ENCODE measurements at regions not wholly inside any gene's neighbourhood (a gene's known extent, or its start where the extent isn't known, plus 50 kb on each side); places are given as distances from the start of the nearest gene placed in this dataset.

DNA sequence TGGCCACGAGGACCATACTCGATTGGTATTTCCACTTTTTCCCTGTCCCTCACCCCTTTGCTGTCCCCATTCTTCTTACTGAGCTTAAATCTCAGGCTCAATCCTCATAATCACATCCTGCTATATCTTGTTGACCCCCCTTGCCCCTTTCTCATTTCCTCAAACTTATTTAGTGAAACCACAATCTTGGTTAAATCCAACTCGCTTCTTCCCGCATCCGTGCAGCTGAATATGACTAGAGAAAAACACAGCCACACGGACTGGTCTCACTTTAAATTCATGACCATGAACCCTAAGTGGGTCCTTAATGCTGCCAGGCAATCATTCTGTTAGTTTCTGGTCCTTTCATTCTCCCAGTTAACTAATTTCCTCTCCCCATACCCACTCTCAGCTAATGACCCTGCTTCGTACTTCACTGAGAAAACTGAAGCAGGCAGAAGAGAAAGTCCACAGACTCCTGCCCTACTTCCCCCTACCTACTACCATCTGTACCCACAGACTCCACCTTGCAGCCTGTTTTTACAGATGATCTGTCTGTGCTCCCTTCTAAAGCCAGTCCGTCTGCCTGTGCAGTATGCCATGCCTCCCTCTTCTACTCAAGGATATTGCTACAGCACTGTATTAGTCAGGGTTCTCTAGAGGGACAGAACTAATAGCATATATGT lies 96.8 kb upstream of the LMO4 start:
- POLR2A ChIA-PET: no interaction called here
- Histone ChIP-seq H4K20me1 (ENCODE audit: control insufficient read depth, insufficient read depth, low read length, poor library complexity, severe bottlenecking) (no peaks in the 10 kb centered on the region), H3K36me3 (replicated peaks in 1 of 2; ENCODE audit: control extremely low read depth in 1 of 2, control insufficient read depth in 1 of 2, extremely low read depth in 1 of 2, insufficient read depth in 2 of 2, low read length in 1 of 2) (no peaks in the 10 kb centered on the region), H3K4me1 (ENCODE audit: control insufficient read depth in 2 of 2, insufficient read depth in 2 of 2, low read length in 2 of 2) (peaks cover 8 to 13% of the 10 kb centered on the region in 2 donors), H2AFZ (ENCODE audit: insufficient read depth, low read depth, low read length, poor library complexity, severe bottlenecking) (peak overlapping the region; percentile 51), H3K27me3 (replicated peaks in 1 of 4; ENCODE audit: control extremely low read depth in 1 of 4, control insufficient read depth in 3 of 4, insufficient read depth in 4 of 4, low read length in 3 of 4) (peaks cover 0 to 3% (median 0%) of the 10 kb centered on the region in 4 experiments), H3K4me2 (replicated peaks; ENCODE audit: low read depth, low read length, poor library complexity, severe bottlenecking) (peak overlapping the region; percentile 53), H3K9ac (ENCODE audit: low read length) (peak overlapping the region; percentile 51), H3K79me2 (ENCODE audit: control insufficient read depth, insufficient read depth, low read length) (no peaks in the 10 kb centered on the region), H3K27ac (ENCODE audit: low read length in 2 of 2) (peak overlapping the region in 1 of 2 donors; percentile 7), H3K4me3 (ENCODE audit: control extremely low read depth in 1 of 5, extremely low read depth in 1 of 5, insufficient read depth in 1 of 5, low read depth in 2 of 5, low read length in 4 of 5) (peak overlapping the region in 2 of 5 experiments; percentile 16 to 25), H3K9me3 (ENCODE audit: control extremely low read depth in 1 of 3, control insufficient read depth in 2 of 3, insufficient read depth in 1 of 3, low read length in 2 of 3) (no peaks in the 10 kb centered on the region)
- DNase-seq (peak; percentile 25), ATAC-seq (ENCODE audit: low read depth) (no peak)
- Mint-ChIP-seq H3K27me3 (peaks cover 9% of the 10 kb centered on the region), H3K4me3 (no peak overlapping the region), H3K27ac (no peak overlapping the region), H3K4me1 (no peaks in the 10 kb centered on the region), H3K9me3 (ENCODE audit: insufficient read depth) (no peaks in the 10 kb centered on the region)
- no peak for TF ChIP-seq EZH2 (IDR thresholded peaks at IDR 0.05; ENCODE audit: borderline replicate concordance, insufficient read depth, low read depth, low read length, poor library complexity, severe bottlenecking)
- TF ChIP-seq, protein P1, sequence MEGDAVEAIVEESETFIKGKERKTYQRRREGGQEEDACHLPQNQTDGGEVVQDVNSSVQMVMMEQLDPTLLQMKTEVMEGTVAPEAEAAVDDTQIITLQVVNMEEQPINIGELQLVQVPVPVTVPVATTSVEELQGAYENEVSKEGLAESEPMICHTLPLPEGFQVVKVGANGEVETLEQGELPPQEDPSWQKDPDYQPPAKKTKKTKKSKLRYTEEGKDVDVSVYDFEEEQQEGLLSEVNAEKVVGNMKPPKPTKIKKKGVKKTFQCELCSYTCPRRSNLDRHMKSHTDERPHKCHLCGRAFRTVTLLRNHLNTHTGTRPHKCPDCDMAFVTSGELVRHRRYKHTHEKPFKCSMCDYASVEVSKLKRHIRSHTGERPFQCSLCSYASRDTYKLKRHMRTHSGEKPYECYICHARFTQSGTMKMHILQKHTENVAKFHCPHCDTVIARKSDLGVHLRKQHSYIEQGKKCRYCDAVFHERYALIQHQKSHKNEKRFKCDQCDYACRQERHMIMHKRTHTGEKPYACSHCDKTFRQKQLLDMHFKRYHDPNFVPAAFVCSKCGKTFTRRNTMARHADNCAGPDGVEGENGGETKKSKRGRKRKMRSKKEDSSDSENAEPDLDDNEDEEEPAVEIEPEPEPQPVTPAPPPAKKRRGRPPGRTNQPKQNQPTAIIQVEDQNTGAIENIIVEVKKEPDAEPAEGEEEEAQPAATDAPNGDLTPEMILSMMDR (IDR thresholded peaks at IDR 0.05): no peak
- CTCF ChIA-PET: no interaction called here
- intact Hi-C loops (cut with micrococcal nuclease): no loop called here
- 18% methylated on average over 7 of the region's 8 CpGs for WGBS (ENCODE audit: insufficient coverage)

- peaks cover 0 to 3% (median 1%) of the 10 kb centered on the region in 4 experiments for H3K27me3 ChIP-seq (replicated peaks in 1 of 4; ENCODE audit: control extremely low read depth in 1 of 4, control insufficient read depth in 3 of 4, insufficient read depth in 4 of 4, low read length in 3 of 4)
- ATAC-seq (ENCODE audit: low read depth) (no peak), DNase-seq (no peak)
- intact Hi-C loops (cut with micrococcal nuclease): no loop called here
- H3K36me3 ChIP-seq (replicated peaks in 1 of 2; ENCODE audit: control extremely low read depth in 1 of 2, control insufficient read depth in 1 of 2, extremely low read depth in 1 of 2, insufficient read depth in 2 of 2, low read length in 1 of 2): no peaks in the 10 kb centered on the region
- no peaks in the 10 kb centered on the region for H3K9me3 ChIP-seq (ENCODE audit: control extremely low read depth in 1 of 3, control insufficient read depth in 2 of 3, insufficient read depth in 1 of 3, low read length in 2 of 3)
- H3K9ac ChIP-seq (ENCODE audit: low read length): no peak overlapping the region
- H3K4me2 ChIP-seq (replicated peaks; ENCODE audit: low read depth, low read length, poor library complexity, severe bottlenecking): no peak overlapping the region
- H3K4me1 ChIP-seq (ENCODE audit: control insufficient read depth in 2 of 2, insufficient read depth in 2 of 2, low read length in 2 of 2): peaks cover 6 to 11% of the 10 kb centered on the region in 2 donors
- ChIA-PET POLR2A (no interaction called here), CTCF (no interaction called here)
- H3K79me2 ChIP-seq (ENCODE audit: control insufficient read depth, insufficient read depth, low read length): no peaks in the 10 kb centered on the region
- no peaks in the 10 kb centered on the region for H3K9me3 Mint-ChIP-seq (ENCODE audit: insufficient read depth)
- H3K4me3 ChIP-seq (ENCODE audit: control extremely low read depth in 1 of 5, extremely low read depth in 1 of 5, insufficient read depth in 1 of 5, low read depth in 2 of 5, low read length in 4 of 5): no peak overlapping the region
- H2AFZ ChIP-seq (ENCODE audit: insufficient read depth, low read depth, low read length, poor library complexity, severe bottlenecking): no peak overlapping the region
- WGBS (ENCODE audit: insufficient coverage): 80% methylated on average over 1 of the region's 2 CpGs
- H3K27me3 Mint-ChIP-seq: peaks cover 18% of the 10 kb centered on the region
- TF ChIP-seq EZH2 (IDR thresholded peaks at IDR 0.05; ENCODE audit: borderline replicate concordance, insufficient read depth, low read depth, low read length, poor library complexity, severe bottlenecking): no peak
- TF ChIP-seq, protein P1 (IDR thresholded peaks at IDR 0.05): no peak
- no peaks in the 10 kb centered on the region for H3K4me1 Mint-ChIP-seq
- no peaks in the 10 kb centered on the region for H4K20me1 ChIP-seq (ENCODE audit: control insufficient read depth, insufficient read depth, low read length, poor library complexity, severe bottlenecking)
- H3K27ac ChIP-seq (ENCODE audit: low read length in 2 of 2): no peak overlapping the region
- no peak overlapping the region for H3K4me3 Mint-ChIP-seq
- H3K27ac Mint-ChIP-seq: no peak overlapping the region
Observed at GRCh38 chr1:87236585-87236984, 92.1 kb upstream of the LMO4 start.
